ENCODE measurements at regions not wholly inside any gene's neighbourhood (a gene's known extent, or its start where the extent isn't known, plus 50 kb on each side); places are given as distances from the start of the nearest gene placed in this dataset.

GRCh38 chr4:115687052-115687755 is 573.8 kb upstream of the NDST4 start:
- DNase-seq (no peak), ATAC-seq (ENCODE audit: poor library complexity) (no peak)
- intact Hi-C loops (cut with DNase I): no loop called here

- DNase-seq (no peak), ATAC-seq (ENCODE audit: poor library complexity) (no peak)
- intact Hi-C loops (cut with DNase I): no loop called here
These were observed 565.1 kb upstream of the NDST4 start for GRCh38 chr4:115678425-115678941.

GRCh38 chr4:115675719-115676118 is 562.3 kb upstream of the NDST4 start:
- ATAC-seq (ENCODE audit: poor library complexity): no peak
- intact Hi-C loops (cut with DNase I): no loop called here
- DNase-seq: no peak

GRCh38 chr4:115674485-115674884 is 561.1 kb upstream of the NDST4 start:
- DNase-seq (no peak), ATAC-seq (ENCODE audit: poor library complexity) (no peak)
- intact Hi-C loops (cut with DNase I): no loop called here

- intact Hi-C loops (cut with DNase I): no loop called here
- no peak for DNase-seq
- no peak for ATAC-seq (ENCODE audit: poor library complexity)
These were observed 558.2 kb upstream of the NDST4 start for GRCh38 chr4:115671581-115671980.

- no peak for DNase-seq
- intact Hi-C loops (cut with DNase I): no loop called here
- no peak for ATAC-seq (ENCODE audit: poor library complexity)
These were observed 557.5 kb upstream of the NDST4 start for GRCh38 chr4:115670930-115671329.

GRCh38 chr4:115668396-115668795 is 555.0 kb upstream of the NDST4 start:
- DNase-seq (no peak), ATAC-seq (ENCODE audit: poor library complexity) (no peak)
- intact Hi-C loops (cut with DNase I): no loop called here

GRCh38 chr4:115664285-115664684 is 550.9 kb upstream of the NDST4 start:
- ATAC-seq (ENCODE audit: poor library complexity): no peak
- DNase-seq: no peak
- intact Hi-C loops (cut with DNase I): no loop called here

- DNase-seq (no peak), ATAC-seq (ENCODE audit: poor library complexity) (no peak)
- intact Hi-C loops (cut with DNase I): no loop called here
These were observed 547.0 kb upstream of the NDST4 start for GRCh38 chr4:115660465-115660864.

GRCh38 chr4:115657991-115658650 is 544.7 kb upstream of the NDST4 start:
- ATAC-seq (ENCODE audit: poor library complexity): no peak
- no peak for DNase-seq
- intact Hi-C loops (cut with DNase I): no loop called here

- no peak for DNase-seq
- intact Hi-C loops (cut with DNase I): no loop called here
- ATAC-seq (ENCODE audit: poor library complexity): no peak
These were observed 542.2 kb upstream of the NDST4 start for GRCh38 chr4:115655626-115656025.

GRCh38 chr4:115648786-115649185 is 535.4 kb upstream of the NDST4 start:
- DNase-seq (no peak), ATAC-seq (ENCODE audit: poor library complexity) (no peak)
- intact Hi-C loops (cut with DNase I): no loop called here

- DNase-seq: no peak
These were observed 515.9 kb upstream of the NDST4 start for GRCh38 chr4:115629270-115629669.

GRCh38 chr4:115609631-115610030 is 496.2 kb upstream of the NDST4 start:
- no peak for DNase-seq
- intact Hi-C loops (cut with DNase I): no loop called here
- ATAC-seq (ENCODE audit: poor library complexity): no peak

More at GRCh38 chr4:115629270-115629669, 515.9 kb upstream of the NDST4 start:
- no peak for ATAC-seq (ENCODE audit: poor library complexity)
- intact Hi-C loops (cut with DNase I): no loop called here

- intact Hi-C loops (cut with DNase I): no loop called here
- DNase-seq (no peak), ATAC-seq (ENCODE audit: poor library complexity) (no peak)
These were observed 493.9 kb upstream of the NDST4 start for GRCh38 chr4:115607311-115607710.

- intact Hi-C loops (cut with DNase I): no loop called here
- DNase-seq (no peak), ATAC-seq (ENCODE audit: poor library complexity) (no peak)
These were observed 483.0 kb upstream of the NDST4 start for GRCh38 chr4:115596265-115597001.

GRCh38 chr4:115580901-115581300 is 467.5 kb upstream of the NDST4 start:
- ATAC-seq (ENCODE audit: poor library complexity): no peak
- DNase-seq: no peak
- intact Hi-C loops (cut with DNase I): no loop called here

GRCh38 chr4:115575851-115576250 is 462.4 kb upstream of the NDST4 start:
- intact Hi-C loops (cut with DNase I): no loop called here
- DNase-seq (no peak), ATAC-seq (ENCODE audit: poor library complexity) (no peak)

- intact Hi-C loops (cut with DNase I): no loop called here
- ATAC-seq (ENCODE audit: poor library complexity) (no peak), DNase-seq (no peak)
These were observed 449.1 kb upstream of the NDST4 start for GRCh38 chr4:115562506-115562905.

GRCh38 chr4:115548123-115548522 is 434.7 kb upstream of the NDST4 start:
- no peak for ATAC-seq (ENCODE audit: poor library complexity)
- intact Hi-C loops (cut with DNase I): no loop called here
- no peak for DNase-seq

All from Right ventricle myocardium superior (tissue), 1 donor.